ENCODE measurements at regions not wholly inside any gene's neighbourhood (a gene's known extent, or its start where the extent isn't known, plus 50 kb on each side); places are given as distances from the start of the nearest gene placed in this dataset.

DNA sequence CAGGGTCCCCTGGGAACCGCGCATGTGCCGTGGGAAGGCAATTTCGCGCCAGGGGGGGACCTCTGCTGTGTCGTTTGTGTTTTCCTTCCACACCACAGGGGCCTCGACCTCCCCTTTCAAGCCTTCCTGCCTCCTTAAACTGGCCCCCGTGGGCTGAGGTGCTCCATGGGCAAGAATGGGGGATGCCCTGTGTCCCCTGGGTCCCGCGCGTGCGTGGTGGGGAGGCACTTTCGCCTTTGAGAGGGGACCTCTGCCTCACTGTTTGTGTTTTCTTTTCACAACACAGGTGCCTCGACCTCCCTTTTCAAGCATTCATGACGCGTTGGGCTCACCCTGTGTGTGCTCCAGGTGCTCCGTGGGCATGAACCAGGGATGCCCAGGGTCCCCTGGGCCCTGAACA is 348.8 kb downstream of the ALG10 start:
- Histone ChIP-seq H3K4me3 (no peak overlapping the region), H3K27me3 (replicated peaks) (no peaks in the 10 kb centered on the region), H3K4me1 (replicated peaks) (no peaks in the 10 kb centered on the region), H3K36me3 (no peaks in the 10 kb centered on the region), H3K27ac (no peak overlapping the region), H3K9me3 (replicated peaks) (peaks cover 20% of the 10 kb centered on the region)
- no peak for DNase-seq (ENCODE audit: low read depth in 1 of 2, low spot score in 2 of 2)

- Histone ChIP-seq H3K27ac (no peak overlapping the region), H3K4me1 (replicated peaks) (no peaks in the 10 kb centered on the region), H3K9me3 (replicated peaks) (peaks cover 16% of the 10 kb centered on the region), H3K36me3 (no peaks in the 10 kb centered on the region), H3K4me3 (no peak overlapping the region), H3K27me3 (replicated peaks) (no peaks in the 10 kb centered on the region)
- no peak for DNase-seq (ENCODE audit: low read depth in 1 of 2, low spot score in 2 of 2)
Observed at GRCh38 chr12:34372003-34372402, 349.7 kb downstream of the ALG10 start.

DNA sequence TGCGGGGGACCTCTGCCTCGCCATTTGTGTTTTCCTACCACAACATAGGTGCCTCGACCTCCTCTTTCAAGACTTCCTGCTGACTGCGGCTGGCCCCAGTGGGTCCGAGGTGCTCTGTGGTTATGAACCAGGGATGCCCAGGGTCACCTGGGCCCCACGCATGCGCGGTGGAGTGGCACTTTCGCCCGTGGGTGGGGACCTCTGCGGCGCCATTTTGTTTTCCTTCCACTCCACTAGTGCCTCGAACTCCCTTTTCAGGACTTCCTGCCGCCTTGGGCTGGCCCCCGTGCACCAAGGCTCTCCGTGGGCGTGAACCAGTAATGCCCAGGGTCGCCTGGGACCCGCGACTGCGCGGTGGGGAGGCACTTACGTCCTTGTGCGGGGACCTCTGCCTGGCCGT is 351.6 kb downstream of the ALG10 start:
- no peak overlapping the region for H3K27ac ChIP-seq
- H3K27me3 ChIP-seq (replicated peaks), result no peaks in the 10 kb centered on the region
- no peaks in the 10 kb centered on the region for H3K4me1 ChIP-seq (replicated peaks)
- H3K4me3 ChIP-seq, result no peak overlapping the region
- no peaks in the 10 kb centered on the region for H3K36me3 ChIP-seq
- H3K9me3 ChIP-seq (replicated peaks), result peaks cover 17% of the 10 kb centered on the region
- no peak for DNase-seq (ENCODE audit: low read depth in 1 of 2, low spot score in 2 of 2)

- no peak for DNase-seq (ENCODE audit: low read depth in 1 of 2, low spot score in 2 of 2)
- Histone ChIP-seq H3K4me1 (replicated peaks) (no peaks in the 10 kb centered on the region), H3K27me3 (replicated peaks) (no peaks in the 10 kb centered on the region), H3K27ac (no peak overlapping the region), H3K4me3 (no peak overlapping the region), H3K36me3 (no peaks in the 10 kb centered on the region), H3K9me3 (replicated peaks) (peaks cover 28% of the 10 kb centered on the region)
Observed at GRCh38 chr12:34376133-34376799, 354.0 kb downstream of the ALG10 start.

DNA sequence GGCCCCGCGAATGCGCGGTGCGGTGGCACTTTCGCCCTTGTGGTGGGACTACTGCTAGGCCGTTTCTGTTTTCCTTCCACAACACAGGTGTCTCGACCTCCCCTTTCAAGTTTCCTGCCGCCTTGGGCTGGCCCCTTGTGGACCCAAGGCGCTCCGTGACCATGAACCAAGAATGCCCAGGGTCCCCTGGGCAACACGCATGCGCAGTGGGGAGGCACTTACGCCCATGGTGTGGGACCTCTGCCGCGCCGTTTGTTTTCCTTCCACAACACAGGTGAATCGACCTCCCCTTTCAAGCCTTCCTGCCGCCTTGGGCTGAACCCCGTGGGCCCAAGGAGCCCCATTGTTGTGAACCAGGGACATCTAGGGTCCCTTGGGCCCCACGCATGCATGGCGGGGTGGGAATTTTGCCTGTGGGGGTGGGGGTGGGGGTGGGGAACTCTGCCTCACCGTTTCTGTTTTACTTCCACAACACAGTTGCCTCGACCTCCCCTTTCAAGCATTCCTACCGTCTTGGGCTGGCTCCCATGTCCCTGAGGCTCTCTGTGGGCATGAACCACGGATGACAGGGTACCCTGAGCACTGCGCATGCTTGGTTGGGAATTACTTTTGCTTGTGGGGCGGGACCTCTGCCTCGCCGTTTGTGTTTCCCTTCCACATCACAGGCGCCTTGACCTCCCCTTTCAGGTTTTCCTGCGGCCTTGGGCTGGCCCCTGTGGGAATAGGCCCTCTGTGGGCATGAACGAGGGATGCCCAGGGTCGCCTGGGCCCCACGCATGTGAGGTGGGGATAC is 355.1 kb downstream of the ALG10 start:
- Histone ChIP-seq H3K27me3 (replicated peaks) (no peaks in the 10 kb centered on the region), H3K9me3 (replicated peaks) (peaks cover 25% of the 10 kb centered on the region), H3K4me1 (replicated peaks) (no peaks in the 10 kb centered on the region), H3K4me3 (no peak overlapping the region), H3K27ac (no peak overlapping the region), H3K36me3 (no peaks in the 10 kb centered on the region)
- no peak for DNase-seq (ENCODE audit: low read depth in 1 of 2, low spot score in 2 of 2)

DNA sequence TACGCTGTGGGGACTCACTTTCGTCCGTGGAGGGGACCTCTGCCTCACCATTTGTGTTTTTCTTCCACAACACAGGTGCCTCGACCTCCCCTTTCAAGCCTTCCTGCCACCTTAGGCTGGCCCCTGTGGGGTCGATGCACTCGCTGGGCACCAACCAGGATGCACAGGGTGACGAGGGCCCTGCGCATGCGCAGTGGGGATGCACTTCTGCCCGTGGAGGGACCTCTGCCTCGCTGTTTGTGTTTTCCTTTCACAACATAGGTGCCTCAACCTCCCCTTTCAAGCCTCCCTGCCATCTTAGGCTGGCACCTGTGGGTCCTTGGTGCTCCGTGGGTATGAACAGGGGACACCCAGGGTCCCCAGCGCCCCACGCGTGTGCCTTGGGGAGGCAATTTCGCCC is 356.8 kb downstream of the ALG10 start:
- no peaks in the 10 kb centered on the region for H3K27me3 ChIP-seq (replicated peaks)
- no peak overlapping the region for H3K27ac ChIP-seq
- H3K4me1 ChIP-seq (replicated peaks), result no peaks in the 10 kb centered on the region
- no peak for DNase-seq (ENCODE audit: low read depth in 1 of 2, low spot score in 2 of 2)
- H3K9me3 ChIP-seq (replicated peaks), result peaks cover 26% of the 10 kb centered on the region
- H3K36me3 ChIP-seq, result no peaks in the 10 kb centered on the region
- H3K4me3 ChIP-seq, result no peak overlapping the region

DNA sequence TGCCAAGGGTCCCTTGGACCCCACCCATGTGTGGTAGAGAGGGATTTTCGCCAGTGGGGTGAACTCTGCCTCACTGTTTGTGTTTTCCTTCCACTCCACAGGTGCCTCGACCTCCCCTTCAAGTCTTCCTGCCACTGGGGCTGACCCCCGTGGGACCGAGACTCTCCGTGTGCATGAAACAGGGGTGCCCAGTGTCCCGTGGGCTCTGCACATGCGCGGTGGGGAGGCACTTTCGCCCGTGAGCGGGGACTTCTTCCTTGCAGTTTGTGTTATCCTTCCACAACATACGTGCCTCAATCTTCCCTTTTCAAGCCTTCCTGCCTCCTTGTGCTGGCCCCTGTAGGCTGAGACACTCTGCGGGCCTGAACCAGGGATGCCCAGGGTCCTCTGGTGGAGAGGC is 362.4 kb downstream of the ALG10 start:
- Histone ChIP-seq H3K36me3 (no peaks in the 10 kb centered on the region), H3K27ac (no peak overlapping the region), H3K4me1 (replicated peaks) (no peaks in the 10 kb centered on the region), H3K9me3 (replicated peaks) (peaks cover 18% of the 10 kb centered on the region), H3K27me3 (replicated peaks) (no peaks in the 10 kb centered on the region), H3K4me3 (no peak overlapping the region)
- no peak for DNase-seq (ENCODE audit: low read depth in 1 of 2, low spot score in 2 of 2)

DNA sequence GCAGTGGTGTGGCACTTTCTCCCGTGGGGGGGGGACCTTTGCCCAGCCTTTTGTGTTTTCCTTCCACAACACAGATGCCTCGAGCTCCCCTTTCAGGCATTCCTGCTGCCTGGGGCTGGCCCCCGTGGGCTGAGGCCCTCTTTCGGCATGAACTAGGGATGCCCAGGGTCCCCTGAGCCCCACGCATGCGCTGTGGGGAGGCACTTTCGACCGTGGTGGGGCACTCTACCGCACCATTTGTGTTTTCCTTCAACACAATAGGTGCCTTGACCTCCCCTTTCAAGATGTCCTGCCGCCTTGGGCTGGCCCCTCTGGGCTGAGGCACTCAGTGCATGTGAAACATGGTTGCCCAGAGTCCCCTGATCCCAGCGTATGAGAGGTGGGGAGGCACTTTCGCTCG is 363.7 kb downstream of the ALG10 start:
- H3K4me1 ChIP-seq (replicated peaks), result no peaks in the 10 kb centered on the region
- no peak overlapping the region for H3K4me3 ChIP-seq
- no peak for DNase-seq (ENCODE audit: low read depth in 1 of 2, low spot score in 2 of 2)
- H3K36me3 ChIP-seq, result no peaks in the 10 kb centered on the region
- H3K27me3 ChIP-seq (replicated peaks), result no peaks in the 10 kb centered on the region
- H3K9me3 ChIP-seq (replicated peaks), result peaks cover 20% of the 10 kb centered on the region; the same call in 1 of the 2 replicates
- H3K27ac ChIP-seq, result no peak overlapping the region

- peaks cover 20% of the 10 kb centered on the region; the same call in 1 of the 2 replicates for H3K9me3 ChIP-seq (replicated peaks)
- H3K36me3 ChIP-seq, result no peaks in the 10 kb centered on the region
- no peak overlapping the region for H3K27ac ChIP-seq
- no peaks in the 10 kb centered on the region for H3K27me3 ChIP-seq (replicated peaks)
- no peak overlapping the region for H3K4me3 ChIP-seq
- DNase-seq (ENCODE audit: low read depth in 1 of 2, low spot score in 2 of 2), result no peak
- no peaks in the 10 kb centered on the region for H3K4me1 ChIP-seq (replicated peaks)
Observed at GRCh38 chr12:34386621-34387255, 364.4 kb downstream of the ALG10 start.

- H3K4me1 ChIP-seq (replicated peaks), result no peaks in the 10 kb centered on the region
- H3K9me3 ChIP-seq (replicated peaks), result peaks cover 17% of the 10 kb centered on the region; the same call in 1 of the 2 replicates
- DNase-seq (ENCODE audit: low read depth in 1 of 2, low spot score in 2 of 2), result no peak
- H3K27ac ChIP-seq, result no peak overlapping the region
- H3K27me3 ChIP-seq (replicated peaks), result no peaks in the 10 kb centered on the region
- H3K4me3 ChIP-seq, result no peak overlapping the region
- no peaks in the 10 kb centered on the region for H3K36me3 ChIP-seq
Observed at GRCh38 chr12:34387711-34388635, 365.7 kb downstream of the ALG10 start.

DNA sequence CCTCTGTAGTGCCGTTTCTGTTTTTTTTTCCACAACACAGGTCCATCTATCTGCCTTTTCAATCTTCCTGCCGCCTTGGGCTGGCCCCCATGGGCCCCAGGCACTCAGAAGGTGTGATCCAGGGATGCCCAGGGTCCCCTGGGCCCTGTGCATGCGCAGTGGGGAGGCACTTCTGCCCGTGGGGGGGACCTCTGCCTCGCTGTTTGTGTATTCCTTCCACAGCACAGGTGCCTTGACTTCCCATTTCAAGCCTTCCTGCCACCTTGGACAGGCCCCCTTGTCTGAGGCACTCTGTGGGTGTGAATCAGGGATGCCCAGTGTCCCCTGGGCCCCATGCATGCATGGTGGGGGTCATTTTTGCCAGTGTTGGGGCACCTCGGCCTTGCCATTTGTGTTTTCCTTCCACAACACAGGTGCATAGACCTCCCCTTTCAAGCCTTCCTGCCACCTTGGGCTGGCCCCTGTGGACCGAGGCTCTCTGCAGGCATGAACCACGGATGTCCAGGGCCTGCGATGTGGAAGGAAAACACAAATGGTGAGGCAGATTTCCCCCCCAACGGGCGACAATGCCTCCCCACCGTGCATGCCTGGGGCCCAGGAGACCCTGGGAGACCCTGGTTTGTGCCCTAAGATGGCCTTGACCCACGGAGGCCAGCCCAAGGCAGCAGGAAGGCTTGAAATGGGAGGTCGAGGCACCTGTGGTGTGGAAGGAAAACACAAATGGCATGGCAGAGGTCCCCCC is 366.5 kb downstream of the ALG10 start:
- no peak for DNase-seq (ENCODE audit: low read depth in 1 of 2, low spot score in 2 of 2)
- Histone ChIP-seq H3K36me3 (no peaks in the 10 kb centered on the region), H3K4me3 (no peak overlapping the region), H3K9me3 (replicated peaks) (peaks cover 17% of the 10 kb centered on the region; the same call in 1 of the 2 replicates), H3K4me1 (replicated peaks) (no peaks in the 10 kb centered on the region), H3K27ac (no peak overlapping the region), H3K27me3 (replicated peaks) (no peaks in the 10 kb centered on the region)

DNA sequence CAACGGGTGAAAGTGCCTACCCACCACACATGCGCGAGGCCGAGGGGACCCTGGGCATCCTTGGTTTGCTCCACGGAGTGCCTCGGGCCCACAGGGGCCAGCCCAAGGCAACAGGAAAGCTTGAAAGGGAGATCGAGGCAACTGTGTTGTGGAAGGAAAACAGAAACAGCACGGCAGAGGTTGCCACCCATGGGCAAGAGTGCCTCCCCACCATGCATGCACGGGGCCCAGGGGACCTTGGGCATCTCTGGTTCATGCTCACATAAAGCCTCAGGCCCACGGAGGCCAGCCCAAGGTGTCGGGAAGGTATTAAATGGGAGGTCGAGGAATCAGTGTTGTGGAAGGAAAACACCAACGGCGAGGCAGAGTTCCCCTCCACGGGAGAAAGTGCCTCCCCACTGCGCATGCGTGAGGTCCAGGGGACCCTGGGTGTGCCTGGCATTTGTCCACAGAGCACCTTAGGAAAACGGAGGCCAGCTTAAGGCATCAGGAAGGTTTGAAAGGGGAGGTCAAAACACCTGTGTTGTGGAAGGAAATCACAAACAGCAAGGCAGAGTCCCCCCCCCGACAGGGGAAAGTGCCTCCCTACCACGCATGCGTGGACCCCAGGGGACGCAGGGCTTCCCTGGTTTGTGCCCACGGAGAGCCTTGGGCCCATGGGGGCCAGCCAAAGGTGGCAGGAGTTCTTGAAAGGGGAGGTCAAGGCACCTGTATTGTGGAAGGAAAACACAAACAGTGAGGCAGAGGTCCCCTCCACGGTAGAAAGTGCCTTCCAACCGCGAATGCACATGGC is 367.3 kb downstream of the ALG10 start:
- Histone ChIP-seq H3K36me3 (no peaks in the 10 kb centered on the region), H3K27ac (no peak overlapping the region), H3K9me3 (replicated peaks) (peaks cover 17% of the 10 kb centered on the region; the same call in 1 of the 2 replicates), H3K27me3 (replicated peaks) (no peaks in the 10 kb centered on the region), H3K4me1 (replicated peaks) (no peaks in the 10 kb centered on the region), H3K4me3 (no peak overlapping the region)
- DNase-seq (ENCODE audit: low read depth in 1 of 2, low spot score in 2 of 2), result no peak
